ENCODE measurements at regions not wholly inside any gene's neighbourhood (a gene's known extent, or its start where the extent isn't known, plus 50 kb on each side); places are given as distances from the start of the nearest gene placed in this dataset.

- Histone ChIP-seq H3K9me3 (no peaks in the 10 kb centered on the region), H3K4me3 (no peak overlapping the region), H3K36me3 (no peaks in the 10 kb centered on the region), H3K27ac (no peak overlapping the region), H3K27me3 (no peaks in the 10 kb centered on the region), H3K4me1 (no peaks in the 10 kb centered on the region)
- DNase-seq (no peak), ATAC-seq (no peak)
- no peak for TF ChIP-seq CTCF (IDR thresholded peaks at IDR 0.05)
- intact Hi-C loops (cut with DNase I), result no loop called here
Observed at GRCh38 chr3:76698136-76698706, 341.7 kb upstream of the ROBO2 start.

- intact Hi-C loops (cut with DNase I), result no loop called here
- no peak for ATAC-seq
Observed at GRCh38 chr3:76699846-76700245, 340.1 kb upstream of the ROBO2 start.

GRCh38 chr3:76700323-76700722, 339.6 kb upstream of the ROBO2 start:
- Histone ChIP-seq H3K36me3 (no peaks in the 10 kb centered on the region), H3K4me3 (no peak overlapping the region), H3K9me3 (no peaks in the 10 kb centered on the region), H3K27me3 (no peaks in the 10 kb centered on the region), H3K27ac (no peak overlapping the region), H3K4me1 (no peaks in the 10 kb centered on the region)
- TF ChIP-seq CTCF (IDR thresholded peaks at IDR 0.05), result no peak
- DNase-seq (no peak), ATAC-seq (no peak)
- intact Hi-C loops (cut with DNase I), result no loop called here

More at GRCh38 chr3:76699846-76700245, 340.1 kb upstream of the ROBO2 start:
- no peak for TF ChIP-seq CTCF (IDR thresholded peaks at IDR 0.05)
- H3K4me3 ChIP-seq, result no peak overlapping the region
- H3K9me3 ChIP-seq, result no peaks in the 10 kb centered on the region
- H3K4me1 ChIP-seq, result no peaks in the 10 kb centered on the region
- no peaks in the 10 kb centered on the region for H3K36me3 ChIP-seq
- no peak for DNase-seq
- H3K27me3 ChIP-seq, result no peaks in the 10 kb centered on the region
- no peak overlapping the region for H3K27ac ChIP-seq

GRCh38 chr3:76702676-76703075, 337.2 kb upstream of the ROBO2 start:
- ATAC-seq (no peak), DNase-seq (no peak)
- Histone ChIP-seq H3K27ac (no peak overlapping the region), H3K27me3 (no peaks in the 10 kb centered on the region), H3K4me1 (no peaks in the 10 kb centered on the region), H3K36me3 (no peaks in the 10 kb centered on the region), H3K9me3 (no peaks in the 10 kb centered on the region), H3K4me3 (no peak overlapping the region)
- no peak for TF ChIP-seq CTCF (IDR thresholded peaks at IDR 0.05)
- intact Hi-C loops (cut with DNase I), result no loop called here

- Histone ChIP-seq H3K27ac (no peak overlapping the region), H3K36me3 (no peaks in the 10 kb centered on the region), H3K4me1 (no peaks in the 10 kb centered on the region), H3K4me3 (no peak overlapping the region), H3K27me3 (no peaks in the 10 kb centered on the region), H3K9me3 (no peaks in the 10 kb centered on the region)
- ATAC-seq (no peak), DNase-seq (no peak)
- intact Hi-C loops (cut with DNase I), result no loop called here
- no peak for TF ChIP-seq CTCF (IDR thresholded peaks at IDR 0.05)
Observed at GRCh38 chr3:76715426-76715825, 324.5 kb upstream of the ROBO2 start.

- intact Hi-C loops (cut with DNase I), result no loop called here
- no peaks in the 10 kb centered on the region for H3K9me3 ChIP-seq
- TF ChIP-seq CTCF (IDR thresholded peaks at IDR 0.05), result no peak
- no peaks in the 10 kb centered on the region for H3K4me1 ChIP-seq
- DNase-seq (no peak), ATAC-seq (no peak)
- H3K27me3 ChIP-seq, result no peaks in the 10 kb centered on the region
- no peaks in the 10 kb centered on the region for H3K36me3 ChIP-seq
- no peak overlapping the region for H3K27ac ChIP-seq
- no peak overlapping the region for H3K4me3 ChIP-seq
Observed at GRCh38 chr3:76723366-76723765, 316.5 kb upstream of the ROBO2 start.
